CD14-positive monocyte (primary cell): ENCODE measurements at regions not wholly inside any gene's neighbourhood (a gene's known extent, or its start where the extent isn't known, plus 50 kb on each side); places are given as distances from the start of the nearest gene placed in this dataset.

Experiments used
- DNase-seq, 3 donors: peaks; one replicate each; pipeline ENCODE4 v3.0.0-alpha.2; 2011 to 2022
- H2AFZ ChIP-seq: 2 replicates; pipeline ENCODE4 v1.6.0; 2012; ENCODE audit warnings: mild to moderate bottlenecking, low read depth, low read length, inconsistent platforms; ENCODE audit not compliant: insufficient read depth, poor library complexity, severe bottlenecking
- H3K27ac ChIP-seq, 2 donors: 1 replicate in 1 of 2; 2 replicates in 1 of 2; pipeline ENCODE4 v1.5.1; 2012 to 2013; ENCODE audit warnings: low read length in 2 of 2, control low read depth in 1 of 2, inconsistent platforms in 1 of 2, low read depth in 1 of 2, mild to moderate bottlenecking in 1 of 2
- H3K27me3 ChIP-seq, 2 donors: one replicate each; pipeline versions ENCODE4 v1.6.0 to v1.6.1; 2011 to 2013; ENCODE audit warnings: low read length in 2 of 2; ENCODE audit not compliant: control insufficient read depth in 2 of 2, insufficient read depth in 2 of 2
- H3K36me3 ChIP-seq, 2 donors: replicated peaks in 1 of 2; 1 replicate in 1 of 2; 2 replicates in 1 of 2; pipeline versions ENCODE4 v1.5.1 to v1.6.1; 2012 to 2013; ENCODE audit warnings: low read length in 2 of 2, control low read depth in 1 of 2, inconsistent platforms in 1 of 2, mild to moderate bottlenecking in 1 of 2; ENCODE audit not compliant: insufficient read depth in 2 of 2, control insufficient read depth in 1 of 2
- H3K4me1 ChIP-seq, 2 donors: 1 replicate in 1 of 2; 2 replicates in 1 of 2; pipeline versions ENCODE4 v1.5.1 to v1.6.1; 2012 to 2013; ENCODE audit warnings: low read length in 2 of 2, control low read depth in 1 of 2, inconsistent platforms in 1 of 2, mild to moderate bottlenecking in 1 of 2, moderate library complexity in 1 of 2; ENCODE audit not compliant: insufficient read depth in 2 of 2, control insufficient read depth in 1 of 2
- H3K4me2 ChIP-seq: replicated peaks from 2 replicates; pipeline ENCODE3; 2012; ENCODE audit warnings: low read length, moderate library complexity, mild to moderate bottlenecking; ENCODE audit not compliant: poor library complexity, severe bottlenecking; ENCODE audit errors: extremely low read depth
- H3K4me3 ChIP-seq, 3 experiments: fragments of 200-600 bp in 1 of 3; sonication (generic) in 1 of 3; replicated peaks in 1 of 3; 1 replicate in 2 of 3; 2 replicates in 1 of 3; pipeline ENCODE4 v1.5.1; 2011 to 2013; ENCODE audit warnings: low read length in 3 of 3, mild to moderate bottlenecking in 3 of 3, control low read depth in 2 of 3, low read depth in 2 of 3, inconsistent platforms in 1 of 3, moderate library complexity in 1 of 3
- H3K79me2 ChIP-seq: 2 replicates; pipeline ENCODE4 v1.6.0; 2012; ENCODE audit warnings: mild to moderate bottlenecking, control low read depth, inconsistent platforms, low read length, moderate library complexity; ENCODE audit not compliant: insufficient read depth
- H3K9ac ChIP-seq: 2 replicates; pipeline ENCODE4 v1.6.0; 2017; ENCODE audit warnings: low read length, mild to moderate bottlenecking; ENCODE audit not compliant: insufficient read depth, poor library complexity, severe bottlenecking
- H3K9me3 ChIP-seq, 2 donors: replicated peaks in 1 of 2; 1 replicate in 1 of 2; 2 replicates in 1 of 2; pipeline versions ENCODE4 v1.5.1 to v1.6.1; 2012 to 2013; ENCODE audit warnings: low read length in 2 of 2, control low read depth in 1 of 2; ENCODE audit not compliant: control insufficient read depth in 1 of 2, insufficient read depth in 1 of 2
- H4K20me1 ChIP-seq: 2 replicates; pipeline ENCODE4 v1.6.0; 2012; ENCODE audit warnings: mild to moderate bottlenecking, low read length, control low read depth, moderate library complexity; ENCODE audit not compliant: insufficient read depth
- H3K27ac Mint-ChIP-seq, 7 donors: one replicate each; pipeline ENCODE4 v1.8.0; 2020; ENCODE audit warnings: mild to moderate bottlenecking in 7 of 7, mixed read lengths in 7 of 7, moderate library complexity in 6 of 7, inconsistent platforms in 2 of 7
- H3K27me3 Mint-ChIP-seq, 3 donors: one replicate each; pipeline ENCODE4 v1.8.0; 2021 to 2022; ENCODE audit warnings: low read depth in 3 of 3, mild to moderate bottlenecking in 3 of 3, mixed read lengths in 3 of 3, moderate library complexity in 3 of 3, inconsistent platforms in 1 of 3
- H3K36me3 Mint-ChIP-seq, 2 donors: one replicate each; pipeline ENCODE4 v1.8.0; 2020; ENCODE audit warnings: mixed read lengths in 2 of 2, inconsistent platforms in 1 of 2, mild to moderate bottlenecking in 1 of 2
- H3K4me1 Mint-ChIP-seq: one replicate; pipeline ENCODE4 v1.8.0; 2020; ENCODE audit warnings: mild to moderate bottlenecking, mixed read lengths
- H3K4me3 Mint-ChIP-seq, 2 donors: one replicate each; pipeline ENCODE4 v1.8.0; 2020; ENCODE audit warnings: mild to moderate bottlenecking in 2 of 2, mixed read lengths in 2 of 2, moderate library complexity in 1 of 2
- H3K9me3 Mint-ChIP-seq, 7 donors: one replicate each; pipeline ENCODE4 v1.8.0; 2020 to 2022; ENCODE audit warnings: mixed read lengths in 7 of 7, mild to moderate bottlenecking in 6 of 7, moderate library complexity in 6 of 7, inconsistent platforms in 2 of 7
- WGBS: methylation state at CpG from one replicate; pipeline ENCODE4 v1.1.5; 2013; ENCODE audit warnings: missing lambda C conversion rate; ENCODE audit not compliant: insufficient coverage; 5-methylcytosine and 5-hydroxymethylcytosine counted together
- intact Hi-C, 2 donors: fragments of 100-400 bp; cut with micrococcal nuclease; formaldehyde crosslinking; loops; one replicate each; pipeline versions ENCODE4 v1.15.0 to v1.15.1; 2023
- TF ChIP-seq, protein P1 (sequence below): fragments of 200-600 bp; IDR thresholded peaks from one replicate; pipeline ENCODE4 v1.8.0; 2022; ENCODE audit warnings: antibody characterized with exemption, mild to moderate bottlenecking

DNA sequence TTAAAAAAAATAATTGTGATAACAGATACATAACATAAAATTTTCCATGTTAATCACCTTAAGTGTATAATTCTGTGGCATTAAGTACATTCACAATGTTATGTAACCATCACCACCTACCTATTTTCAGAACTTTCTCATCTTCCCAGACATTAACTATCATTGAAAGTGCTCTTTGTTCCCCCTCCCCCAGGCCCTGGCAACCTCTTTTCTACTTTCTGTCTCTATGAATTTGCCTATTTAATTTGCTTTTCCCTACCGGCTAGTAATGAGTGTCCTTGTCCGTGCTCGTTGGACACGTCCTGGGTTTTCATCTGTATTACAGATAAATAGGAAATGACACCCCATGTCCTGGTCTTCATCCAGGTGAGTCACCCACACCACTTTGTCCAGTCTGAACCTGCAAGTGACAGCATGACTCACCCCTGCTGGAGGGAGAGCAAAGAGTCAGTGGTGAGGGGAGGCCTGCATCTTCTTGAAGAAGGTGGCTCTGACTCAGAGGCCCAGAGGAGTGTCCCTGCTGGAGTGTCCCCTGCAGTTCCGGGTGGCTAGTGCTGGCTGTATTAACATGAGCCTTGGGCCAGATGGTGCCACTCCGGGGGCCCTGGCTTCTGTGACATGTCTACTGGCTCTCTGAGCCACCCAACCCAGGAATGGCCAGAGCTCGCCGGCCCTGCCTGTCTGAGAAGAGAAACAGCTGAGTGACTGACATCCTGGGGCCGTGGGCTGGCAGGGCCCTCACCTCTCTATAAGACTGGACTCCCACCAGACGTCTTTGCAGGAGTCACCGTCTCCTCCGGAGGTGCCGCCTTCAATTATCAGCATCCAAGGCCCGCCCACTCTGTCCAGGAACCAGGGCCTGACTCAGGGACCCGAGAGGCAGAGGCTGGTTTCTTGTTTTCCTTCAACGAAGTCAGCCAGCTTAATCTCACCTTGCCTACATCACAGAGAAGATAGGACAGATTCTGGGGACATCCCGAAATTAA is 503.2 kb upstream of the MKI67 start:
- Histone ChIP-seq H4K20me1 (no peaks in the 10 kb centered on the region), H3K36me3 (no peaks in the 10 kb centered on the region), H3K9me3 (no peaks in the 10 kb centered on the region), H3K4me3 (no peak overlapping the region), H3K27me3 (no peaks in the 10 kb centered on the region), H3K27ac (no peak overlapping the region), H2AFZ (no peak overlapping the region), H3K9ac (no peak overlapping the region), H3K79me2 (no peaks in the 10 kb centered on the region), H3K4me2 (no peak overlapping the region), H3K4me1 (no peaks in the 10 kb centered on the region)
- H3K9me3 Mint-ChIP-seq = no peaks in the 10 kb centered on the region
- WGBS = 95% methylated on average over 9 of the region's 17 CpGs
- H3K4me3 Mint-ChIP-seq = no peak overlapping the region
- peaks cover 2 to 3% (median 2%) of the 10 kb centered on the region in 3 donors for H3K27me3 Mint-ChIP-seq
- H3K27ac Mint-ChIP-seq = no peak overlapping the region
- no peak for DNase-seq
- intact Hi-C loops = no loop called here
- no peaks in the 10 kb centered on the region for H3K36me3 Mint-ChIP-seq
- TF ChIP-seq, protein P1, sequence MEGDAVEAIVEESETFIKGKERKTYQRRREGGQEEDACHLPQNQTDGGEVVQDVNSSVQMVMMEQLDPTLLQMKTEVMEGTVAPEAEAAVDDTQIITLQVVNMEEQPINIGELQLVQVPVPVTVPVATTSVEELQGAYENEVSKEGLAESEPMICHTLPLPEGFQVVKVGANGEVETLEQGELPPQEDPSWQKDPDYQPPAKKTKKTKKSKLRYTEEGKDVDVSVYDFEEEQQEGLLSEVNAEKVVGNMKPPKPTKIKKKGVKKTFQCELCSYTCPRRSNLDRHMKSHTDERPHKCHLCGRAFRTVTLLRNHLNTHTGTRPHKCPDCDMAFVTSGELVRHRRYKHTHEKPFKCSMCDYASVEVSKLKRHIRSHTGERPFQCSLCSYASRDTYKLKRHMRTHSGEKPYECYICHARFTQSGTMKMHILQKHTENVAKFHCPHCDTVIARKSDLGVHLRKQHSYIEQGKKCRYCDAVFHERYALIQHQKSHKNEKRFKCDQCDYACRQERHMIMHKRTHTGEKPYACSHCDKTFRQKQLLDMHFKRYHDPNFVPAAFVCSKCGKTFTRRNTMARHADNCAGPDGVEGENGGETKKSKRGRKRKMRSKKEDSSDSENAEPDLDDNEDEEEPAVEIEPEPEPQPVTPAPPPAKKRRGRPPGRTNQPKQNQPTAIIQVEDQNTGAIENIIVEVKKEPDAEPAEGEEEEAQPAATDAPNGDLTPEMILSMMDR = no peak
- no peaks in the 10 kb centered on the region for H3K4me1 Mint-ChIP-seq

- peaks cover 2 to 4% (median 3%) of the 10 kb centered on the region in 3 donors for H3K27me3 Mint-ChIP-seq
- Histone ChIP-seq H2AFZ (no peak overlapping the region), H3K4me1 (no peaks in the 10 kb centered on the region), H3K9me3 (no peaks in the 10 kb centered on the region), H3K9ac (no peak overlapping the region), H3K79me2 (no peaks in the 10 kb centered on the region), H3K4me2 (no peak overlapping the region), H3K36me3 (no peaks in the 10 kb centered on the region), H3K4me3 (no peak overlapping the region), H4K20me1 (no peaks in the 10 kb centered on the region), H3K27me3 (no peaks in the 10 kb centered on the region), H3K27ac (no peak overlapping the region)
- H3K36me3 Mint-ChIP-seq = no peaks in the 10 kb centered on the region
- DNase-seq = no peak
- no peaks in the 10 kb centered on the region for H3K9me3 Mint-ChIP-seq
- 96% methylated on average over 4 of the region's 12 CpGs for WGBS
- no peaks in the 10 kb centered on the region for H3K4me1 Mint-ChIP-seq
- TF ChIP-seq, protein P1 = no peak
- H3K27ac Mint-ChIP-seq = no peak overlapping the region
- intact Hi-C loops = no loop called here
- no peak overlapping the region for H3K4me3 Mint-ChIP-seq
These were observed 504.6 kb upstream of the MKI67 start for GRCh38 chr10:128630787-128631252.
